ENCODE measurements at regions not wholly inside any gene's neighbourhood (a gene's known extent, or its start where the extent isn't known, plus 50 kb on each side); places are given as distances from the start of the nearest gene placed in this dataset.

DNA sequence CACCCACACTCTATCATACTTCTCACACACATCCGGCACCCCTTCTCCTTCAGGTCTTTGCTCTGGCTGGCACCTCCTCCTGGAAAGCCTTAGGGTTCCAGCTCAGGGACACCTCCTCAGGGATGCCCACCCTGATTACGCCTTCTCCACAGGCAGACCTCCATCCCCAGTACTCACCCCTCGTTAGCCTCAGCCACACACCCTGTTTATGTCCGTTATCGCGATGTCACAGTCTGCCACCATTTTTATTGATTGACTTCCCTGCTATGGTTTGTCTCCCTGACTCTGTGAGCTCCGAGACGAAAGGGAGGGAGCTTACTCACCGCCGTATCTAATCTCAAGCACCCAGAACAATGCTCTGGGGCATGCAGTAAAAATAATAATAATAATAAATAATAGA is 191.7 kb upstream of the LHX5 start:
- H3K36me3 ChIP-seq = no peaks in the 10 kb centered on the region
- TF ChIP-seq, protein P1, sequence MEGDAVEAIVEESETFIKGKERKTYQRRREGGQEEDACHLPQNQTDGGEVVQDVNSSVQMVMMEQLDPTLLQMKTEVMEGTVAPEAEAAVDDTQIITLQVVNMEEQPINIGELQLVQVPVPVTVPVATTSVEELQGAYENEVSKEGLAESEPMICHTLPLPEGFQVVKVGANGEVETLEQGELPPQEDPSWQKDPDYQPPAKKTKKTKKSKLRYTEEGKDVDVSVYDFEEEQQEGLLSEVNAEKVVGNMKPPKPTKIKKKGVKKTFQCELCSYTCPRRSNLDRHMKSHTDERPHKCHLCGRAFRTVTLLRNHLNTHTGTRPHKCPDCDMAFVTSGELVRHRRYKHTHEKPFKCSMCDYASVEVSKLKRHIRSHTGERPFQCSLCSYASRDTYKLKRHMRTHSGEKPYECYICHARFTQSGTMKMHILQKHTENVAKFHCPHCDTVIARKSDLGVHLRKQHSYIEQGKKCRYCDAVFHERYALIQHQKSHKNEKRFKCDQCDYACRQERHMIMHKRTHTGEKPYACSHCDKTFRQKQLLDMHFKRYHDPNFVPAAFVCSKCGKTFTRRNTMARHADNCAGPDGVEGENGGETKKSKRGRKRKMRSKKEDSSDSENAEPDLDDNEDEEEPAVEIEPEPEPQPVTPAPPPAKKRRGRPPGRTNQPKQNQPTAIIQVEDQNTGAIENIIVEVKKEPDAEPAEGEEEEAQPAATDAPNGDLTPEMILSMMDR (IDR thresholded peaks at IDR 0.05) = no peak
- no peak overlapping the region for H3K4me3 ChIP-seq (ENCODE audit: low read depth in 1 of 2, low read length in 1 of 2)
- H3K9me3 ChIP-seq = no peaks in the 10 kb centered on the region
- H3K27ac ChIP-seq = no peak overlapping the region
- no peaks in the 10 kb centered on the region for H3K4me1 ChIP-seq (ENCODE audit: control insufficient read depth in 1 of 2, insufficient read depth in 1 of 2, low read depth in 1 of 2, low read length in 1 of 2)
- peaks cover 30% of the 10 kb centered on the region for H3K27me3 ChIP-seq

DNA sequence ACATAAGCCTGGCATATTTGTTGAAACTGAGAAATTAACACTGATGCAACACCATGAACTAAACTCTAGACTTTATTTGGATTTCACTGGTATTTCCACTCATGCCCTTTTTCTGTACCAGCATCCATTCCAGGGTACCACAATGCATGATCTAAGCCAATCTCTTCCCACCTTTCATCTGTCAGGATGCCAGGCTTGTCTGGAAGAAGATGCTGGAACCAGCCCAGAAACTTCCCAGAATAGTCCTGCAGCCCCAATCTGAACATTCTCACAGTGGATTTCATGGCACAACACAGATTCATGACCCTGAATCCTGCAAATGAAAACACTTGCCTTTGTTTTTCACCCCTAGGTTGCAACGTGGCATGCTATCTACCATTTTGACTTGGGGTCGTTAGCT is 189.3 kb upstream of the LHX5 start:
- H3K9me3 ChIP-seq = no peaks in the 10 kb centered on the region
- H3K36me3 ChIP-seq = no peaks in the 10 kb centered on the region
- H3K27me3 ChIP-seq = peaks cover 7% of the 10 kb centered on the region
- TF ChIP-seq, protein P1 (IDR thresholded peaks at IDR 0.05) = no peak
- no peak overlapping the region for H3K4me3 ChIP-seq (ENCODE audit: low read depth in 1 of 2, low read length in 1 of 2)
- H3K27ac ChIP-seq = no peak overlapping the region
- no peaks in the 10 kb centered on the region for H3K4me1 ChIP-seq (ENCODE audit: control insufficient read depth in 1 of 2, insufficient read depth in 1 of 2, low read depth in 1 of 2, low read length in 1 of 2)

DNA sequence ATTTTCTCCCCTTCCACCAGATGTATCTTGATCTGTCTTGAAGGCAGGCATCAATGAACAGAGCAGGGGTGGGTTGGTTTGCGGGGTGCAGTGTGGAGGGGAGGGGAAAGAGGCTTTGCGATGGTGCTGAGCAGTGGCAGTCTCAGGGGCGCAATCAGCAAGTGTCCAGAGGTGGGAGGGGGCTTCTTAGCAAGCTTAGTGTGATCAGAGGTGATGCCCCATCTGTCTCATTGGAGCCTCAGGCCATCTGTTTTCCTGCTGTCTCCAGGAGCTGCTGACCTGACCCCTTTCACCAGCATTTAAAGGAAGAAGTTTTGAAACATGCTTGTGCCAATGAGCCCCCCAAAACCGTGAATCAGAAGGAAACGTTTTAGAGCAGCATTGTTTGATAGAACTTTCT is 187.7 kb upstream of the LHX5 start:
- TF ChIP-seq, protein P1 (IDR thresholded peaks at IDR 0.05) = no peak
- Histone ChIP-seq H3K27me3 (peaks cover 7% of the 10 kb centered on the region), H3K9me3 (no peaks in the 10 kb centered on the region), H3K4me3 (ENCODE audit: low read depth in 1 of 2, low read length in 1 of 2) (no peak overlapping the region), H3K36me3 (no peaks in the 10 kb centered on the region), H3K27ac (no peak overlapping the region), H3K4me1 (ENCODE audit: control insufficient read depth in 1 of 2, insufficient read depth in 1 of 2, low read depth in 1 of 2, low read length in 1 of 2) (no peaks in the 10 kb centered on the region)

DNA sequence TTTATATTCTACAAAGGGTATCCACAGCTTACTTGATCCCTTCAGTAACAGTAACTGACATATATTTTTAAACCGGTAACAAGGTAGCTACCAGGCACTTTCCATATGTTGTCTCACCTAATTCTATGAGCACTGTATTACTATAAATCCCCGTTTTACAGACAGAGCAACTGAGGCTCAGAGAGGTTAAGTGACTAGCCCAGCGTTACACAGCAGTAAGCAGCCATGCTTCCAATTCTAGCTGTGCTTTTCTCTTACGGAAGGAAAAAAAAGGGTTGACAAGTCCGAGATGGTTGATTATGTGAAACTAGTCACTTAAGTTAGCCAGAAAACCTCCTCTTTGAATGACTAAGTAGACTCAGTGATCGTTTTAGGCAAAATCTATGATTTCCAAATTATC is 187.3 kb upstream of the LHX5 start:
- Histone ChIP-seq H3K4me1 (ENCODE audit: control insufficient read depth in 1 of 2, insufficient read depth in 1 of 2, low read depth in 1 of 2, low read length in 1 of 2) (no peaks in the 10 kb centered on the region), H3K36me3 (no peaks in the 10 kb centered on the region), H3K4me3 (ENCODE audit: low read depth in 1 of 2, low read length in 1 of 2) (no peak overlapping the region), H3K27ac (no peak overlapping the region), H3K27me3 (peaks cover 7% of the 10 kb centered on the region), H3K9me3 (no peaks in the 10 kb centered on the region)
- TF ChIP-seq, protein P1 (IDR thresholded peaks at IDR 0.05) = no peak

DNA sequence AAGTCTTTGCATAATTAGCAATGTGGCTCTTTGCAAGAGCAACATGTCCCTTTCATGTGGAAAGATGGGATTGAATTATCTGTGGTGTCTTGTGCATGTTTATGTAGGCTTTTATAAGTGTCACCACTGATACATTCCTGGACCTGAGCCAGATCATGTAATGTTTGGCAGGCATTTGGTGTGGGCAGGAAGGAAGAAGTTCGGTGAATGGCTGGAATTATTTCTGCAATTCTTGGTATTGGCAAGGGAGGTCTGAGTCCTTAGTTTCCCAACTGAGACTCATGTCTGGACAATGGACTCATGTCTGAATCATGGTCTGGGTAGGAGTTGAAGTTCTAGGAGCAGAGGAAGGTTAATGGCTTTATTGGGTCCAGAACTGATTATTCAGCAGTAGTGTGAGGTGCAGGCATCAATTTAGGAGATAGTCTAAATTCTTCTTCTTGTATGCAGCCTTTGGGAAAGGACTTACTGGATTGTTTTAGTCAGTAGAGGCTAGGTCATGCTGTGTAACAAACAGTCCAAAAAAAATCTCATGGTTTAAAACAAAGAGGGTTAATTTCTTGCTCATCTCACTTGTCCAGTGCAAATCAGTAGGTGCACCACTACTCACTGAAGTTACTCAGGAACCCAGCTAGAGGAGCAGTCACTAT is 186.5 kb upstream of the LHX5 start:
- Histone ChIP-seq H3K4me1 (ENCODE audit: control insufficient read depth in 1 of 2, insufficient read depth in 1 of 2, low read depth in 1 of 2, low read length in 1 of 2) (no peaks in the 10 kb centered on the region), H3K27me3 (peaks cover 7% of the 10 kb centered on the region), H3K4me3 (ENCODE audit: low read depth in 1 of 2, low read length in 1 of 2) (no peak overlapping the region), H3K9me3 (no peaks in the 10 kb centered on the region), H3K27ac (no peak overlapping the region), H3K36me3 (no peaks in the 10 kb centered on the region)
- TF ChIP-seq, protein P1 (IDR thresholded peaks at IDR 0.05) = no peak
